Stimulated activated CD4-positive, alpha-beta T cell treated with anti-CD3 and anti-CD28 coated beads, Interleukin-12 subunit alpha, Interleukin-12 subunit beta, amount 100 ng/mL, for 48 hours (primary cell): ENCODE measurements at regions not wholly inside any gene's neighbourhood (a gene's known extent, or its start where the extent isn't known, plus 50 kb on each side); places are given as distances from the start of the nearest gene placed in this dataset.

ENCODE experiments used
- DNase-seq, 3 donors: peaks; one replicate each; pipeline ENCODE4 v3.0.0-alpha.2; 2020; ENCODE audit warnings: low read depth in 2 of 3, low spot score in 1 of 3

DNA sequence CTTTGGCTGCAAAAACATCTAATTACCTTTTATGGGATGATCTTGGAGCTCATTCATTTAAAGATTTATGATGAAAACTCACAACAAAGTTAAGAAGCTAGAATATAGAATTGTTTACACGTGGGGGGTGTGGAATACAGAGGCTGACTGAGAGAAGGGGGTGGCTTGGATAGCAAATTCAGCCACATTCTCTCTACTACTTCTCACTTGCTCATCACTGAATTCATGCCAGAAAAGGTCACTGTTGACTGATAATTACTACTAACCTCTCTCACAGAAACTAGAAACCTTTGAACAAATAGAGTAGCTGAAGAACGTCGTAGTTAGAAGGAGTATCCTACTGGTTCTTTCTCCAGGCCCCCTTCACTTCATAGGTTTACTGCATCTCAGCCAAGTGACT, 808.2 kb downstream of the BRINP1 start:
- DNase-seq, result no peak

- DNase-seq, result no peak
These were observed 805.6 kb downstream of the BRINP1 start for GRCh38 chr9:118563677-118564076.

DNA sequence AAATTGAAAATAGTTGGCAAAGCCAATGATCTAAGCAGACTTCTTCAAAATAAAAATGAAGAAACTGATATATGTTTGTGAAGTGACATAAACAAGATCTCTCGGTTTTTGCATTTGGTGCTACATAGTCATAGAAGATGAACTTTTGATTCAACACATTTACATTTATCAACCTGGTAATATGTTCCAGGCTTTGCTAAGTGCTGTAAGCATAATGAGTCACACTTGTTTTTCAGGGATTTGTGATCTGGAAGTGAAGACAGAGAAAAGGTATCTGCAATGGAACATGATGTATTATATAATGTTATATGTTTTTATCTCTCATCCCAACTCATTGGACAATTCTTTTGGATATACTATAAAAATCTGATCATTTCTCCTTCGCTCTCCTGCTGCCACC, 801.4 kb downstream of the BRINP1 start:
- DNase-seq, result no peak

DNA sequence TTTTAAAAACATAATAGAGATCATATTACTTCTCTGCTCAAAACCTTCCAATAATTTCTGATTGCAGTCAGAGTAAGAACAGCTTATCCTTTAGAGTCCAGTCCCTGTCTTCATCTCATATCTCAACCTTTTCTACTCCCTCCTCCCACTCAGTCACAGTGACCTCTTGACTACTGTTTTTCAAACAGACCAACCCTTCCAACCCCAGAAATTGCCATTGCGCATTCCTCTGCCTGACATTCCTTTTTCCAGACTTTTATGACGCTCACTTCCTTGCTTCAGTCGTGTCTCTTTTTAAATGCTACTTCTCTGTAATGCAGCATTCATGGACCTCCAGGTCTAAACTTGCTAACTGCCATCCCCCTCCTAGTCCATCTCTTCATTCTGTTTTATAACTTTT, 800.5 kb downstream of the BRINP1 start:
- no peak for DNase-seq

DNA sequence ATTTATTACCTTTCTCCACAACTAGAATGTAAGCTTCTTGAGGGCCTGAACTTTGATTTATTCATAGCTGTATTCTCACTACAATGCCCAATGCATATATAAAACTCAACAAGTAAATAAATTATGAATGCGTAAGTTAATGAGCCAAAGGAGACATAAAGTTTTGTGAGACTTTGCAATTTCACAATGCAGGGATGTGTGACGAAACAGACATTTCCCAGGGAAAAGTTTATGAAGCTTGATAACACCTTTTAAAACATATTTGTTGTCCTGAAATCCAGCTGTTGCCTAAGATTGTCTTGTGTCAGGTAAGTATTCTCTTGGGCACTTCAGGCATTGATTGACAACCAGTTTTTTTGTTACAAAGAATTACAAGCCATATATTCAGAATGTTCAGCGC, 800.1 kb downstream of the BRINP1 start:
- DNase-seq, result no peak

DNA sequence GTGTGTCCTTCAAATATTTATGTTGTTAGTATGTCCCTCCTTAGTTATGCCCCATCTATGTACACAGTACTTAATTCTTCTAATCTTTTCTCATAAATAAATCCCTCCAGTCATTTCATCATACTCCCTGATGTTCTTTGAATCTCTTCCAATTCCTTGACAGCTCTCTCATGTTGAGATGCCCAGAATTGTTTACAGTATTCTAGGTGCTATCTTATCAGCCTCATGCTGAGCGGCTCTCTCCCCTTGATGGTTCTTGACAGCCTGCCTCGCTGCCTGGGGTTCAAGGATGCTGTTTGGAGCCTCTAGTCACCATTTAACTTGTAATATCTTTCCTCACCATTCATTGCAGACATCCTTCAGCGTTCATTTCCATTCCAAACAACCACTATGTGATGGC, 799.2 kb downstream of the BRINP1 start:
- DNase-seq, result no peak

DNA sequence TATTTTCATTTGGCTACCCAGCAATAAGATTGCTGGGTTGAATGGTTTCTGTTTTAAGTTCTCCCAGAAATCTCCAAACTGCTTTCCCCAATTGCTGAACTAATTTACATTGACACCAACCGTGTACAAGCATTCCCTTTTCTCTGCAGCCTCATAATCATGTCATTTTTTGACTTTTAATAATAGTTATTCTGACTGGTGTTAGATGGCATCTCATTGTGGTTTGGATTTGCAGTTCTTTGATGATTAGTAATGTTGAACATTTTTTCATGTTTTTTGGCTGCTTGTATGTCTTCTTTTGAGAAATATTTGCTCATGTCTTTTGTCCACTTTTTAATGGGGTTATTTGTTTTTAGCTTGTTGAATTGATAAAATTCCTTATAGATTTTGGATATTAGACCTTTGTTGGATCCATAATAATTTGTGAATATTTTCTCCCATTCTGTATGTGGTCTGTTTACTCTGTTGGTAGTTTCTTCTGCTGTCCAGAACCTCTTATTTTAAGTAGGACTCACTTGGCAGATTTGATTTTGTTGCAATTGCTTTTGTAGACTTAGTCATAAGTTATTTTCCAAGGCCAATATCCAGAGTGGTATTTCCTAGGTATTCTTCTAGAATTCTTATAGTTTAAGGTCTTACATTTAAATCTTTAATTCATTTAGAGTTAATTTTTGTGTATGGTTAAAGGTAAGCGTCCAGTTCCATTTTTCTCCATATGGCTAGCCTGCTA, 793.7 kb downstream of the BRINP1 start:
- DNase-seq, result no peak

DNA sequence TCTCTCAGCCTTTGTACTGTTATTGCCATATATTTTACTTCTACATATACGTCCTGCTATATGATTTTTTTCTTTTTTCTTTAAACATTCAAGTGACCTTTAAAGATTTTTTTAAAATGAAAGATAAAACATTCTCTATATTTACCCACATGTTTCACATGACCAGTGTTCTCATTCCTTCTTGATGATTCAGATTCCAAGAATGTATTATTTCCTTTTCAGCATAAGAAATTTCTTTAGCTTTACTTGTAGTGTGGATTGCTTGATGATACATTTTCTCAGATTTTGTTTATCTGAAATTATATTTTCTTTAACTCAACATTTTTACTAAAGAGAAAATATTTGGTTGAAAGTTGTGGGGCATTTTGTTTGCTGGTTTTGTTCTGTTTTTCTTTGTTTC, 792.1 kb downstream of the BRINP1 start:
- no peak for DNase-seq

- DNase-seq, result no peak
These were observed 790.8 kb downstream of the BRINP1 start for GRCh38 chr9:118578467-118578866.

GRCh38 chr9:118583414-118583813, 785.8 kb downstream of the BRINP1 start:
- DNase-seq, result no peak

GRCh38 chr9:118586978-118587377, 782.3 kb downstream of the BRINP1 start:
- DNase-seq, result no peak

DNA sequence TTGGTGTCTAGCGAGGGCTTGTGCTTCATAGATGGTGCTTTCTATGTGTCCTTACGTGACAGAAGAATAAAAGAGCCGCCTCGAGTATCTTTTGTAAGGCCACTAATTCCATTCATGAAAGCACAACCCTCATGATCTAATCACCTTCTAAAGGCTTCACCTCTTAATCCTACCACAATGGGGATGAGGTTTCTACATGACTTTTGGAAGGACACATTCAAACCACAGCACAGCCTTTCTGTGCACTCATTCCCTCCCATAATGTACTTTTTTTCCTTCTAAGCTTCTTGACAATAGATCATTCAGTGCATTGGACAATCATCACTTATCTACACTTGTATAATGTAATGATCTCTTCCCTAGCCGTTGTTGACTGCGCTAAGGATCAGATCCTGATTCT, 774.8 kb downstream of the BRINP1 start:
- no peak for DNase-seq

- DNase-seq, result no peak
These were observed 773.4 kb downstream of the BRINP1 start for GRCh38 chr9:118595719-118596305.

- no peak for DNase-seq
These were observed 772.7 kb downstream of the BRINP1 start for GRCh38 chr9:118596374-118597015.

GRCh38 chr9:118606668-118607067, 762.6 kb downstream of the BRINP1 start:
- no peak for DNase-seq

- no peak for DNase-seq
These were observed 759.7 kb downstream of the BRINP1 start for GRCh38 chr9:118609355-118610044.

DNA sequence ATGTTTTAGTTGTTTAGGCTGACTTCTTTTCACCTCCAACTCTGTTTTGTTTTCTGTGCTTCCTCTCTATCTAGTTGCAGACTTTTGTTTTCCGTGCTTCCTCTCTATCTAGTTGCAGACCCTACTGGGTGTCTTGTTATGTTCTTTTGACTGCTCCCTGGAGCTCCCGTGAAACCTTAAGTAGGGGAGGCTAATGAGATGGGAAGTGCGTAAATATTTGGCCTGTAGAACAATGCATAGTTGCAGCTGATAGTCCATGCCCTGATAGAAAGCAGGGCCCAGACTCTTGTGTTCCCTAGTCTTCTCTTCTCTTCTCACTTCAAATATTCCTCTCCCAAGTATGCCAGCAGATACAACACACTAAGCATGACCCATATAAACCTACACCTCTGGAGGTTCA, 757.0 kb downstream of the BRINP1 start:
- DNase-seq, result no peak

DNA sequence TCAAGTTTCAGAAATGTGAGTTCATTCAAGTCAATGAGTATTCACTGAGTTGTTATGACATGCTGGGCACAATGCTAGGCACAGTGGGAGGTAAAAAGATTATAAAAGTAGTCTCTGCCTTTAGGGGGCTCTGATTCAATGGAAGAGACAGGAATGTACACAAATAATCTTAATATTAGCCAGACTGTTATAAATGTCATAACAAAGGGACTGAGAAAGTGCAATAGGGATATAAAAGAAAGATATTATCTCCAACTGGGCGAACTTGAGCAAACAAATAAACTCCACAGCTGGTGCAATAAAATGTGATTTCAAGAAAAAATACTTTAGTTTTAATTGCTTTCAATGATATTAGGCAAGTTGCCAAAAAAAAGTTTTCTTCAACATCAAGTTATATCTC, 755.2 kb downstream of the BRINP1 start:
- no peak for DNase-seq

DNA sequence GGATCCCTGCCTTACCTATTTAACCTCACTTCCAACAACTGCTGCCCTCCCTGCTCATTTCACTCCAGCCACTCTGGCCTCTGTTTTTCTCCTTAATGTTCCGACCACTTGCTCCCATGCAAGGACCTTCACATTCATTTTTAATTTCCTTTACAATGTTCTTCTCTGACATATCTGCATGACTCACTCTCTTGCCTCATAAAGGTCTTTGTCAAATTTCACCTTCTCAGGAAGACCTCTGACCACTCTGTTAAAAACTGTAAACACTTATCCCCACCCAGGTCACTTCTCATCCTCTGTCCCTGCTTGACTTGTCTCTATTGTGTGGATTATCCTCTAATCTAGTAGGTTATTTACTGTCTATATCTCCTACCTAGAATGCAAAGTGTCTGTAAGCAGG, 751.2 kb downstream of the BRINP1 start:
- no peak for DNase-seq

- no peak for DNase-seq
These were observed 750.4 kb downstream of the BRINP1 start for GRCh38 chr9:118618849-118619248.

DNA sequence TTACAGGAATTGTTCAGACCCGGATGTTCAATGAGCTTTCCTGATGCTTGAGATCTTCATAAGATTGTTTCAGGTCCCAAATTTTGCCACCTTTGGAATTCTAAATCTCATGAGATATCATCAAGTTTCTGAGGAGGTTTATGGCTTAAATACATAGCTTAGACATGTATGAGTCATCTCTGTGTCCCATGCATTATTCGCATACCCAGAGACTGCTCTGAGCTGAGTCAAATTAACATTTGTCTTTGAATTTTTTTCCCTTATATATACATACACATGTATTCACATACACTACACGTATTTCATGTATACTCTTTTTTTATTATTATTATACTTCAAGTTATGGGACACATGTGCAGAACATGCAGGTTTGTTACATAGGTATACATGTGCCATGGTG, 744.6 kb downstream of the BRINP1 start:
- no peak for DNase-seq

GRCh38 chr9:118630079-118630478, 739.2 kb downstream of the BRINP1 start:
- no peak for DNase-seq
